HAP-1 (cell line): ENCODE measurements at regions not wholly inside any gene's neighbourhood (a gene's known extent, or its start where the extent isn't known, plus 50 kb on each side); places are given as distances from the start of the nearest gene placed in this dataset.
"Not testable (repeated sequence)": the region's sequence is repeated elsewhere in the genome, so short reads cannot be mapped to it uniquely, and the experiment has no call there.

Experiments
- DNase-seq, 2 experiments: peaks; one replicate each; pipeline ENCODE4 v3.0.0-alpha.2; 2016 to 2020; ENCODE audit warnings: low spot score in 2 of 2
- H3K27me3 ChIP-seq: fragments of 250-450 bp; sonication (Bioruptor Pico); 2 replicates; pipeline ENCODE4 v1.5.1; 2020; ENCODE audit warnings: low read depth, mild to moderate bottlenecking, moderate library complexity
- H3K36me3 ChIP-seq: fragments of 250-450 bp; sonication (Bioruptor Pico); replicated peaks from 2 replicates; pipeline ENCODE4 v1.5.1; 2020; ENCODE audit warnings: mild to moderate bottlenecking
- H3K4me1 ChIP-seq: fragments of 250-450 bp; sonication (Bioruptor Pico); 2 replicates; pipeline ENCODE4 v1.5.1; 2020; ENCODE audit warnings: mild to moderate bottlenecking
- H3K4me3 ChIP-seq: fragments of 250-450 bp; sonication (Bioruptor Pico); 2 replicates; pipeline ENCODE4 v1.5.1; 2020; ENCODE audit warnings: mild to moderate bottlenecking, moderate library complexity
- H3K9me3 ChIP-seq: fragments of 250-450 bp; sonication (Bioruptor Pico); 2 replicates; pipeline ENCODE4 v1.5.1; 2020; ENCODE audit warnings: mild to moderate bottlenecking, moderate library complexity
- in situ Hi-C: fragments of 300-500 bp; cut with MboI; formaldehyde crosslinking; loops from 3 replicates; pipeline ENCODE4 v1.14.3; 2020; ENCODE audit warnings: low sequenced_read_pairs, inconsistent platforms, mixed read lengths

DNA sequence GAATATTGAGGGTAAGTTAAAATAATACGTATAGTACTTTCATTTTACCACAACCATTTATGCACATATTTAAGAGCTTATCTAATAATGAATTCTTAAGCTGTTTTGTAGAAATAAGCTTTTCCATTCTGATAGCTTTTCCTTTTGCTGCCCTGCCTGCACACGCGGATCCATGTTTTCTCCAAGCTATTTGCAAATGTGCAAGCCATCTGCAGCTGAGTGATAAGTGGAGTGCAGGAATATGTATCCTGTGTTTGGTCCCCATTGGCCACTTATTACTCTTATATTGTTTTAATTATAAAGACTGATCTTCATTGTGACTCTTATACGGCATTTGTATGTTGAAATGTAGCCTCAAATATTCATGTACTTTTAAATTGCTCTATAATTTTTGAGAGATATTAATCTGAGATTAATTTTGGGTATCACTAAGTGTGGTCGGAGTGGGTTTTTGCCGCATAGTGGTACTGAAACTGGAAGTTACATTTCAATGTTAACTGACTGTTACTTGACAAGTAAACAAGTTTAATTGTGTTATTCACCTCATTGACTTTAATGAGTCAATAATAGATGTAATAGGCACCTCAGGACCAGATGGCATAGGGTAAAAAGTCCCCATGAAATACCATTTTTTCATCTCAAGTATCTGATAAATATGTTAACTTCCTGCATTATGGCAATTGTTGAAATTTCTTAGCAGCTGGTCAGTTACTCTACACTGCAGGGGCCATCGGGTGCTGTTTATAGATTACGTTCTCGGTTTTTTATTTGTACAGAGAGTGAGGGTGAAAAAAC lies 1567.4 kb downstream of the EFNB2 start:
- H3K36me3 ChIP-seq, result no peaks in the 10 kb centered on the region
- in situ Hi-C loops, result no loop called here
- no peaks in the 10 kb centered on the region for H3K4me1 ChIP-seq
- DNase-seq, result no peak
- H3K4me3 ChIP-seq, result no peak overlapping the region
- no peaks in the 10 kb centered on the region for H3K9me3 ChIP-seq
- no peaks in the 10 kb centered on the region for H3K27me3 ChIP-seq

GRCh38 chr13:104967376-104967775 lies 1568.1 kb downstream of the EFNB2 start:
- H3K4me3 ChIP-seq, result no peak overlapping the region
- H3K27me3 ChIP-seq, result no peaks in the 10 kb centered on the region
- in situ Hi-C loops, result no loop called here
- no peaks in the 10 kb centered on the region for H3K36me3 ChIP-seq
- H3K9me3 ChIP-seq, result no peaks in the 10 kb centered on the region
- H3K4me1 ChIP-seq, result no peaks in the 10 kb centered on the region
- DNase-seq, result no peak

DNA sequence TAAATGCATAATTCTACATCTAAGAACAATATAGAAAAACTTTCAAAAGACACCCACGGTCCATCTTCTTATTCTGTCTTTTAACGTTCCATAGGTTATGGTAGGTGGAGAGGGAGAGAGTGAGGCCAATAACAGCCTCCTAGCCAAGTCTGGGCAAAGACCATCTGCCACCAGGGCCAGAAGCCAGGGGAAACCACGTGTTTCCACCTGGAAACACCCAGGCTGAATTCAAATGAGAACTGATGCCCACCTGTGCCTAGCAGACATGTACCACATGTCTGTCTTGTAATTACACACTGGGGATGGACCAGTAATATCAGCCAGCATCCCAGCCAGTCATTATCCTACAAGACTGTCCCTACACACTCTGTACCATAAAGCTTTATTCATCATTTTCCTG lies 1573.1 kb downstream of the EFNB2 start:
- no peaks in the 10 kb centered on the region for H3K36me3 ChIP-seq
- H3K9me3 ChIP-seq, result no peaks in the 10 kb centered on the region
- DNase-seq, result no peak
- in situ Hi-C loops, result no loop called here
- H3K4me3 ChIP-seq, result no peak overlapping the region
- no peaks in the 10 kb centered on the region for H3K27me3 ChIP-seq
- no peaks in the 10 kb centered on the region for H3K4me1 ChIP-seq

GRCh38 chr13:104961246-104961645 lies 1574.2 kb downstream of the EFNB2 start:
- Histone ChIP-seq H3K4me1 (no peaks in the 10 kb centered on the region), H3K27me3 (no peaks in the 10 kb centered on the region), H3K36me3 (no peaks in the 10 kb centered on the region), H3K4me3 (no peak overlapping the region), H3K9me3 (no peaks in the 10 kb centered on the region)
- in situ Hi-C loops, result no loop called here
- no peak for DNase-seq

DNA sequence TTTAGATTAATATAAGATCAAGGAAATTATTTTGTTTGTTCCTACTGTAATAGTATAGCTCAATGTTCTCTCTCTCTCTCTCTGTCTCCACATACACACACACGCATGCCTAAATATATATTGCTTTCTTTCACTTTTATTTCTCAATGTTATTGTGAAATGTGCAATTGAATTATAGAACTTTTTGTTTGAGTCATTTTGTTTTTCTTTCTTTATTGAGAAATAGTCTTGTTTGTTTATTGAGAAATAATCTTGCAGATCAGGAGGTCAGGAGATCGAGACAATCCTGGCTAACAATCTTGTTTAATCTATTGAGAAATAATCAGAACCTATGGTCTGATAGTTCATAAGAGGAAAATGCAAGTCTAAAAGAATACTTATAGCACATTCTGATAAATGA lies 1581.3 kb downstream of the EFNB2 start:
- no peak for DNase-seq
- H3K4me1 ChIP-seq, result no peaks in the 10 kb centered on the region
- H3K9me3 ChIP-seq, result no peaks in the 10 kb centered on the region
- in situ Hi-C loops, result no loop called here
- H3K36me3 ChIP-seq, result no peaks in the 10 kb centered on the region
- no peaks in the 10 kb centered on the region for H3K27me3 ChIP-seq
- no peak overlapping the region for H3K4me3 ChIP-seq

DNA sequence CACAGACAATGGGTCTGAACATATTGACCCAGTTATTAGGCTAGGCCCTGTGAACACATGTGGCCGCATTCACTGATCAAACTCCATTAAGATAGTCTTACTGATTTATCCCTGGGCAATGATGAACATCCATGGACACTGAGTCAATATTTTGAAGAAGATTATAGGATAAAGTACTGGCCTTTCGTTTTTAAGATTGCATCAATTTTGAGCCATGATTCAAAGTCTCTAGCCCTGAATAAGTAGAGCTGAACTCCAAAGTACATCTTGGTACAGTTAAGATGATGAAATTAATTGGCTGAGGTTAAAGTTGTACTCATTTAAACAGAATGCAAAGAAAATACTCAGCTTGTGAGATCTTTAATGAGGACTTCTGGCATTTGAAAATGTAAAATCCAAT lies 1581.9 kb downstream of the EFNB2 start:
- in situ Hi-C loops, result no loop called here
- H3K9me3 ChIP-seq, result no peaks in the 10 kb centered on the region

GRCh38 chr13:104949840-104950740 lies 1585.4 kb downstream of the EFNB2 start:
- no peaks in the 10 kb centered on the region for H3K36me3 ChIP-seq
- H3K4me3 ChIP-seq, result no peak overlapping the region
- DNase-seq, result no peak
- in situ Hi-C loops, result no loop called here
- no peaks in the 10 kb centered on the region for H3K4me1 ChIP-seq
- H3K9me3 ChIP-seq, result no peaks in the 10 kb centered on the region
- no peaks in the 10 kb centered on the region for H3K27me3 ChIP-seq

More for the DNA sequence above, 1581.9 kb downstream of the EFNB2 start:
- Histone ChIP-seq H3K4me1 (no peaks in the 10 kb centered on the region), H3K36me3 (no peaks in the 10 kb centered on the region), H3K4me3 (no peak overlapping the region), H3K27me3 (no peaks in the 10 kb centered on the region)
- DNase-seq, result no peak

DNA sequence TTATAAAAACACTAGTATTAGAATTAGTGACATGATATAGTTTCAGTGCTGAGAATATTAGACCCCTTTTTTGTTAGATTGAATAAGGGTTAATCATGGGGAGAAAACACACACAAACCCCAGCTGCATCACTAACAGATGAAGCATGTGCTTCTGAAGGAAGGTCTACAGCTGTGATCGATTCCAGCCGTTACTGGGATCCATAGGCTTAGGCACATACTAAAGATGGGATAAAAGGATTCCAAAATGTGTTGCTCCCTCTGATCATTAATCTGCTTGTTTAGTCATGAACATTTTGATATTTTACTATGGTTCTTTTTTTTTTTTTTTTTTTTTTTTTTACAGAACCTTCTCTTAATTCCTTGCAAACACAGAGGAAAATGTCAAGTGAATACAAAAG lies 1591.3 kb downstream of the EFNB2 start:
- Histone ChIP-seq H3K4me3 (no peak overlapping the region), H3K27me3 (no peaks in the 10 kb centered on the region), H3K4me1 (no peaks in the 10 kb centered on the region), H3K36me3 (no peaks in the 10 kb centered on the region), H3K9me3 (no peaks in the 10 kb centered on the region)
- DNase-seq, result no peak
- in situ Hi-C loops, result no loop called here

- no peaks in the 10 kb centered on the region for H3K9me3 ChIP-seq
These were observed 1592.1 kb downstream of the EFNB2 start for GRCh38 chr13:104943331-104943730.

GRCh38 chr13:104937881-104938280 lies 1597.6 kb downstream of the EFNB2 start:
- Histone ChIP-seq H3K4me3 (no peak overlapping the region), H3K36me3 (no peaks in the 10 kb centered on the region), H3K9me3 (no peaks in the 10 kb centered on the region), H3K4me1 (no peaks in the 10 kb centered on the region), H3K27me3 (no peaks in the 10 kb centered on the region)
- in situ Hi-C loops, result no loop called here
- DNase-seq, result no peak

More at GRCh38 chr13:104943331-104943730, 1592.1 kb downstream of the EFNB2 start:
- no peak for DNase-seq
- Histone ChIP-seq H3K4me1 (no peaks in the 10 kb centered on the region), H3K36me3 (no peaks in the 10 kb centered on the region), H3K4me3 (no peak overlapping the region), H3K27me3 (no peaks in the 10 kb centered on the region)
- in situ Hi-C loops, result no loop called here

- no peak for DNase-seq
- Histone ChIP-seq H3K4me1 (no peaks in the 10 kb centered on the region), H3K36me3 (no peaks in the 10 kb centered on the region), H3K9me3 (no peaks in the 10 kb centered on the region), H3K27me3 (no peaks in the 10 kb centered on the region), H3K4me3 (no peak overlapping the region)
- in situ Hi-C loops, result no loop called here
These were observed 1599.2 kb downstream of the EFNB2 start for GRCh38 chr13:104936304-104936703.

GRCh38 chr13:104920513-104920912 lies 1614.9 kb downstream of the EFNB2 start:
- DNase-seq, H3K9me3 ChIP-seq, H3K4me3 ChIP-seq, H3K36me3 ChIP-seq, in situ Hi-C loops, H3K4me1 ChIP-seq, H3K27me3 ChIP-seq: not testable (repeated sequence)

- 0 out of 2 replicates have a peak, but pooled peaks cover 2% of the 10 kb centered on the region for H3K9me3 ChIP-seq
- in situ Hi-C loops, result no loop called here
These were observed 1615.4 kb downstream of the EFNB2 start for GRCh38 chr13:104920091-104920490.

DNA sequence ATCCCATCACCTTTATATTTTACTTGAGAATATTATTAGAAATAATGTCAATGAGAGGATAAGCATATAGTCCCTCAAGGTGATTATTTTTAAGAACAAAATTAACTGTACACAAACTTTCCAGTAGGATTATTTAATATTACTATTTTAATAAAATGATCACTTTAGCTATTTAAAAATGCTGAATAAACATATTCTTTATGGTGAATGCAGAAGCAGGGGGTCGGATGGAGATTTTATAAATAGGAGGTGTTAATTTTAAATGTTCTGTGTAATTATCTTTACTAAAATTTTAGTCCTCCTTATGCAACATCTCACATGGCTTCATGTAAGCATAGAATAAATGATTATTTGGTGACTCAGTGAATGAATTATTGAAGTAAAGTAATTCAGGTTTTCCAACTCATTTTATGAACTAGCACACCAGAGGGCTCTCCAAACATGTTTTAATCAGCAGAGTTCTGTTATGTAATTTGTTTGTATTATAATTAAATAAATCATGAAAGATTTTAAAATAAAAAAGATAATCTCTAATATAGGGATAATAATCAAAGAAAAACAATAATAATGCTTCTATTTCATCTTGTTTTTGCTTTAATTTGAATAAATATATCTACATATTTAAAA lies 1635.2 kb downstream of the EFNB2 start:
- no peaks in the 10 kb centered on the region for H3K9me3 ChIP-seq
- H3K27me3 ChIP-seq, result no peaks in the 10 kb centered on the region
- no peaks in the 10 kb centered on the region for H3K4me1 ChIP-seq
- H3K36me3 ChIP-seq, result no peaks in the 10 kb centered on the region
- H3K4me3 ChIP-seq, result no peak overlapping the region
- no peak for DNase-seq
- in situ Hi-C loops, result no loop called here

More at GRCh38 chr13:104920091-104920490, 1615.4 kb downstream of the EFNB2 start:
- DNase-seq, result no peak
- Histone ChIP-seq H3K4me3 (no peak overlapping the region), H3K27me3 (no peaks in the 10 kb centered on the region), H3K36me3 (no peaks in the 10 kb centered on the region), H3K4me1 (no peaks in the 10 kb centered on the region)
